PFSK-1 (cell line): ENCODE measurements at regions not wholly inside any gene's neighbourhood (a gene's known extent, or its start where the extent isn't known, plus 50 kb on each side); places are given as distances from the start of the nearest gene placed in this dataset.

Experiments
- FOXP2 ChIP-seq: optimal IDR thresholded peaks from 2 replicates; pipeline ENCODE3; 2011; ENCODE audit warnings: borderline replicate concordance, control low read depth, inconsistent platforms; ENCODE audit not compliant: insufficient read depth; ENCODE audit errors: extremely low read length, extremely low read depth
- POLR2AphosphoS5 ChIP-seq: IDR thresholded peaks from 2 replicates; pipeline ENCODE4 v1.6.1; 2012; ENCODE audit warnings: low read depth, mild to moderate bottlenecking, control low read depth, low read length, moderate library complexity
- REST ChIP-seq, 2 experiments: IDR thresholded peaks; 2 replicates each; pipeline versions ENCODE4 v1.6.1 to v1.8.0; 2011 to 2012; ENCODE audit warnings: low read depth in 2 of 2, low read length in 2 of 2, control low read depth in 1 of 2, inconsistent platforms in 1 of 2, mild to moderate bottlenecking in 1 of 2, moderate library complexity in 1 of 2; ENCODE audit not compliant: insufficient read depth in 1 of 2
- SIN3A ChIP-seq: IDR thresholded peaks from 2 replicates; pipeline ENCODE4 v1.6.1; 2012; ENCODE audit warnings: mild to moderate bottlenecking, low read length, moderate library complexity, borderline replicate concordance; ENCODE audit not compliant: insufficient read depth
- TAF1 ChIP-seq: IDR thresholded peaks from 2 replicates; pipeline ENCODE4 v1.6.1; 2012; ENCODE audit warnings: low read length, control low read depth, borderline replicate concordance; ENCODE audit not compliant: insufficient read depth

- TF ChIP-seq REST (IDR thresholded peaks at IDR 0.05; ENCODE audit: insufficient read depth in 1 of 2, low read depth in 2 of 2, low read length in 2 of 2): no peak
- TF ChIP-seq TAF1: no peak
- no peak for TF ChIP-seq SIN3A
- TF ChIP-seq POLR2AphosphoS5: no peak
- no peak for TF ChIP-seq FOXP2
Observed at GRCh38 chr5:167916261-167916691, 375.2 kb upstream of the WWC1 start.

- TF ChIP-seq REST (IDR thresholded peaks at IDR 0.05; ENCODE audit: insufficient read depth in 1 of 2, low read depth in 2 of 2, low read length in 2 of 2) (no peak), FOXP2 (no peak), TAF1 (no peak), SIN3A (no peak), POLR2AphosphoS5 (no peak)
Observed at GRCh38 chr5:167916706-167917105, 374.7 kb upstream of the WWC1 start.

- TF ChIP-seq POLR2AphosphoS5 (no peak), SIN3A (no peak), TAF1 (no peak), REST (IDR thresholded peaks at IDR 0.05; ENCODE audit: insufficient read depth in 1 of 2, low read depth in 2 of 2, low read length in 2 of 2) (no peak), FOXP2 (no peak)
Observed at GRCh38 chr5:167918184-167918812, 373.1 kb upstream of the WWC1 start.

GRCh38 chr5:167918813-167919483, 372.5 kb upstream of the WWC1 start:
- TF ChIP-seq FOXP2 (no peak), SIN3A (no peak), TAF1 (no peak), REST (IDR thresholded peaks at IDR 0.05; ENCODE audit: insufficient read depth in 1 of 2, low read depth in 2 of 2, low read length in 2 of 2) (no peak)

- no peak for TF ChIP-seq SIN3A
- TF ChIP-seq POLR2AphosphoS5: no peak
- TF ChIP-seq REST (IDR thresholded peaks at IDR 0.05; ENCODE audit: insufficient read depth in 1 of 2, low read depth in 2 of 2, low read length in 2 of 2): no peak
- TF ChIP-seq TAF1: no peak
- TF ChIP-seq FOXP2: no peak
Observed at GRCh38 chr5:167920589-167920988, 370.9 kb upstream of the WWC1 start.
